Suprapubic skin (tissue), 3 donors: ENCODE measurements at regions not wholly inside any gene's neighbourhood (a gene's known extent, or its start where the extent isn't known, plus 50 kb on each side); places are given as distances from the start of the nearest gene placed in this dataset.

Source experiments
- EP300 ChIP-seq: sonication (generic); formaldehyde crosslinking; IDR thresholded peaks from one replicate; pipeline ENCODE4 v1.6.1; 2017; ENCODE audit warnings: antibody characterized with exemption
- TF ChIP-seq, protein P1 (sequence below), 2 donors: fragments of 200-600 bp in 1 of 2; fragments of 450-650 bp in 1 of 2; sonication (generic) in 1 of 2; IDR thresholded peaks; one replicate each; pipeline ENCODE4 v1.5.1; 2016 to 2019; ENCODE audit warnings: antibody characterized with exemption in 2 of 2, mild to moderate bottlenecking in 1 of 2, moderate library complexity in 1 of 2

- TF ChIP-seq, protein P1, sequence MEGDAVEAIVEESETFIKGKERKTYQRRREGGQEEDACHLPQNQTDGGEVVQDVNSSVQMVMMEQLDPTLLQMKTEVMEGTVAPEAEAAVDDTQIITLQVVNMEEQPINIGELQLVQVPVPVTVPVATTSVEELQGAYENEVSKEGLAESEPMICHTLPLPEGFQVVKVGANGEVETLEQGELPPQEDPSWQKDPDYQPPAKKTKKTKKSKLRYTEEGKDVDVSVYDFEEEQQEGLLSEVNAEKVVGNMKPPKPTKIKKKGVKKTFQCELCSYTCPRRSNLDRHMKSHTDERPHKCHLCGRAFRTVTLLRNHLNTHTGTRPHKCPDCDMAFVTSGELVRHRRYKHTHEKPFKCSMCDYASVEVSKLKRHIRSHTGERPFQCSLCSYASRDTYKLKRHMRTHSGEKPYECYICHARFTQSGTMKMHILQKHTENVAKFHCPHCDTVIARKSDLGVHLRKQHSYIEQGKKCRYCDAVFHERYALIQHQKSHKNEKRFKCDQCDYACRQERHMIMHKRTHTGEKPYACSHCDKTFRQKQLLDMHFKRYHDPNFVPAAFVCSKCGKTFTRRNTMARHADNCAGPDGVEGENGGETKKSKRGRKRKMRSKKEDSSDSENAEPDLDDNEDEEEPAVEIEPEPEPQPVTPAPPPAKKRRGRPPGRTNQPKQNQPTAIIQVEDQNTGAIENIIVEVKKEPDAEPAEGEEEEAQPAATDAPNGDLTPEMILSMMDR (IDR thresholded peaks at IDR 0.05): no peak
- no peak for TF ChIP-seq EP300
These were observed 948.7 kb upstream of the GHITM start for GRCh38 chr10:83190614-83191013.
